GM12865 (cell line): ENCODE measurements at regions not wholly inside any gene's neighbourhood (a gene's known extent, or its start where the extent isn't known, plus 50 kb on each side); places are given as distances from the start of the nearest gene placed in this dataset.

ENCODE experiments used
- DNase-seq: peaks from one replicate; pipeline ENCODE4 v3.0.0; 2010; ENCODE audit warnings: low read depth
- H3K4me3 ChIP-seq: 2 replicates; pipeline ENCODE4 v1.5.1; 2011; ENCODE audit warnings: mild to moderate bottlenecking, low read depth, low read length, control low read depth
- TF ChIP-seq, protein P1 (sequence below): IDR thresholded peaks from 2 replicates; pipeline ENCODE4 v1.5.1; 2011; ENCODE audit warnings: low read length, control low read depth, low read depth, inconsistent platforms; ENCODE audit not compliant: insufficient read depth; ENCODE audit errors: missing control alignments

- TF ChIP-seq, protein P1, sequence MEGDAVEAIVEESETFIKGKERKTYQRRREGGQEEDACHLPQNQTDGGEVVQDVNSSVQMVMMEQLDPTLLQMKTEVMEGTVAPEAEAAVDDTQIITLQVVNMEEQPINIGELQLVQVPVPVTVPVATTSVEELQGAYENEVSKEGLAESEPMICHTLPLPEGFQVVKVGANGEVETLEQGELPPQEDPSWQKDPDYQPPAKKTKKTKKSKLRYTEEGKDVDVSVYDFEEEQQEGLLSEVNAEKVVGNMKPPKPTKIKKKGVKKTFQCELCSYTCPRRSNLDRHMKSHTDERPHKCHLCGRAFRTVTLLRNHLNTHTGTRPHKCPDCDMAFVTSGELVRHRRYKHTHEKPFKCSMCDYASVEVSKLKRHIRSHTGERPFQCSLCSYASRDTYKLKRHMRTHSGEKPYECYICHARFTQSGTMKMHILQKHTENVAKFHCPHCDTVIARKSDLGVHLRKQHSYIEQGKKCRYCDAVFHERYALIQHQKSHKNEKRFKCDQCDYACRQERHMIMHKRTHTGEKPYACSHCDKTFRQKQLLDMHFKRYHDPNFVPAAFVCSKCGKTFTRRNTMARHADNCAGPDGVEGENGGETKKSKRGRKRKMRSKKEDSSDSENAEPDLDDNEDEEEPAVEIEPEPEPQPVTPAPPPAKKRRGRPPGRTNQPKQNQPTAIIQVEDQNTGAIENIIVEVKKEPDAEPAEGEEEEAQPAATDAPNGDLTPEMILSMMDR = no peak
- DNase-seq = no peak
- no peak overlapping the region for H3K4me3 ChIP-seq
Observed at GRCh38 chr13:34619326-34619725, 322.7 kb upstream of the NBEA start.

DNA sequence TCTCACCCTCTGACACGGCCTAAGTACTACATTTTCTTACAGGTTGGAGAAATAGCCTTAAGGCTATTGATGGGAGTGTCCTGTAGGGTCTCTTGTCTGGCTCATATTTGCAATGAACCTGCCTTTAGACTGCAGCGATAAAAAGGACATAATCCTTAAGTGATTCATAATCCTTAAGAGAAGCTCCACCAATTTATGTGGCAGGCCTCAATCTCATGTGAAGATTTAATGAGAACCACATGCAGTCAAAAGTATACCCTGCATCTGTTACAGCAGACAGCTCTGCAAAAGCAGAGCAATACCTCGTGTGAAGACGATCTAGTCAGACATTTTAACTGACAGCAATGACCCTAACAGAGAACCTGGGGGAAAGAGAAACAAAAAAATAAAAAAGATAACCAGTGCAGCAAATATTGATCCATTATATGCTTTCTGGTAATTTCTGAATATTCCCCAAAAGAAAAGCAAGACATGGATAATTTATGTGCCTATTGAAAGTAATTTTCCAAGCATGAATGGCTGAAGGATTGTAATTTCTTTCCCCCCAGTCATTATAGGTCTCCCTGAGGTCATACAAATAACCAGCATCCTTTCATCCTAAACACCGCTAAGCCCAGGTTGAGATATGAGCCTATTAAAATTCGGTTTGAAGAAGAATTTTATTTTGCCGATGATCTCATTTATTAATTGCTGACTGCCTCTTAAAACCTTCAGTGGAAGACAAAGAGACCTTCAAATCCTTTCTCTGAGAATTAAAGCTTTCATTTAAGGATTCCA, 321.8 kb upstream of the NBEA start:
- TF ChIP-seq, protein P1 = no peak
- DNase-seq = no peak
- no peak overlapping the region for H3K4me3 ChIP-seq

DNA sequence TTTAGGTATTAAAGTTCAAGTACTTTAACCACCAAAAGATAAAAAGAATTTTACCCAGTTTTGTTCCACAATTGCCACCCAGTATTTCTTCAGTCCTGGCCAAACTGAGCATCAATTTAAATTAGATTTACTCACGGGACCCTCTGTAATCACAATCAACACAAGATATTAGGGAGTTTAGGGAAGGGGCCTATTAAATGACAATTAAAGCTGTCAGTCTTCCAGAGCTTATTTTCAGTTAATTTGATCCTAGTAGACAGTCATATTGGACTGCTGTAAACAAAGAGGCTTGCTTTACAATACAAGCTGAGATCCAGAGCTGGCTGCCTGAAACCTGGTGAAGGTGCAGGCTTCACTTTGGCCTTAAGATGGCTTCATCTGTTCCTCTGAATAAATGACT, 321.2 kb upstream of the NBEA start:
- H3K4me3 ChIP-seq = no peak overlapping the region
- TF ChIP-seq, protein P1 = no peak
- DNase-seq = no peak

GRCh38 chr13:34623331-34623730, 318.7 kb upstream of the NBEA start:
- TF ChIP-seq, protein P1 = no peak
- no peak for DNase-seq
- H3K4me3 ChIP-seq = no peak overlapping the region

GRCh38 chr13:34627509-34628208, 314.4 kb upstream of the NBEA start:
- DNase-seq = no peak
- no peak overlapping the region for H3K4me3 ChIP-seq
- TF ChIP-seq, protein P1 = no peak

DNA sequence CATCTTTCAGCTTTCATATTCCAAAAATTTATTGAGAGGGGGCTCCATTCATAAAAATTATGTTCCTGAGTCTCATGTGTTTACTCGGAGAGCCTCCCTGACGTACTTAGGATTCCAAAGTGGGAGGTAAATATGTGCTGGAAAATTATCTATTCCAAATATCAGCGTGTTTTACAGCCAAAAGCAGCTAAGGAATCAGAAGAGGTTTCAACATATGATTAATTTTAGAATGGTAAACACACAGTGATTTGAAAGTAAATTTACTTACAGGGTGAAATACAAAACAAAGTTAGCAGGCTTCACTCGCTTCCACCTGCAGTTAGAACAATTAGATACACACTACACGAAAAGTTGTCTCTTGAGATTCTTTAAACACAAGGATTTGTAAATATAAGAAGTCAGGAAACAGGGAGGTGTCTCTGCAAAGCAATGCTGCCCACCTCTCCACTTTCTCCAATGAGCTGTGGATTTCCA, 313.8 kb upstream of the NBEA start:
- no peak for DNase-seq
- no peak overlapping the region for H3K4me3 ChIP-seq
- TF ChIP-seq, protein P1 = no peak
